ENCODE measurements at regions not wholly inside any gene's neighbourhood (a gene's known extent, or its start where the extent isn't known, plus 50 kb on each side); places are given as distances from the start of the nearest gene placed in this dataset.
A peak's percentile ranks its signal among the peaks of the same experiment; 100 is the strongest.

GRCh38 chr12:13463189-13463588 is 266.7 kb downstream of the EMP1 start:
- DNase-seq = no peak
- TF ChIP-seq GATA1 (IDR thresholded peaks at IDR 0.05; ENCODE audit: low read depth, low read length) (no peak), POLR2A (IDR thresholded peaks at IDR 0.05; ENCODE audit: low read length) (no peak)

- TF ChIP-seq GATA1 (IDR thresholded peaks at IDR 0.05; ENCODE audit: low read depth, low read length) (no peak), POLR2A (IDR thresholded peaks at IDR 0.05; ENCODE audit: low read length) (no peak)
- no peak for DNase-seq
Measured at GRCh38 chr12:13462450-13462849, 265.9 kb downstream of the EMP1 start.

- DNase-seq = no peak
- TF ChIP-seq GATA1 (IDR thresholded peaks at IDR 0.05; ENCODE audit: low read depth, low read length) (no peak), POLR2A (IDR thresholded peaks at IDR 0.05; ENCODE audit: low read length) (no peak)
Measured at GRCh38 chr12:13455778-13456144, 259.2 kb downstream of the EMP1 start.

GRCh38 chr12:13454991-13455777 is 258.7 kb downstream of the EMP1 start:
- TF ChIP-seq GATA1 (IDR thresholded peaks at IDR 0.05; ENCODE audit: low read depth, low read length) (no peak), POLR2A (IDR thresholded peaks at IDR 0.05; ENCODE audit: low read length) (no peak)
- no peak for DNase-seq

GRCh38 chr12:13452955-13453570 is 256.5 kb downstream of the EMP1 start:
- DNase-seq = no peak
- TF ChIP-seq GATA1 (IDR thresholded peaks at IDR 0.05; ENCODE audit: low read depth, low read length) (no peak), POLR2A (IDR thresholded peaks at IDR 0.05; ENCODE audit: low read length) (no peak)

GRCh38 chr12:13451776-13452175 is 255.2 kb downstream of the EMP1 start:
- DNase-seq = no peak
- TF ChIP-seq POLR2A (IDR thresholded peaks at IDR 0.05; ENCODE audit: low read length) = no peak

- DNase-seq = no peak
- no peak for TF ChIP-seq GATA1 (IDR thresholded peaks at IDR 0.05; ENCODE audit: low read depth, low read length)
- TF ChIP-seq POLR2A (IDR thresholded peaks at IDR 0.05; ENCODE audit: low read length) = no peak
Measured at GRCh38 chr12:13450231-13451080, 253.9 kb downstream of the EMP1 start.

GRCh38 chr12:13444076-13444475 is 247.6 kb downstream of the EMP1 start:
- no peak for TF ChIP-seq POLR2A (IDR thresholded peaks at IDR 0.05; ENCODE audit: low read length)
- TF ChIP-seq GATA1 (IDR thresholded peaks at IDR 0.05; ENCODE audit: low read depth, low read length) = no peak
- no peak for DNase-seq

- TF ChIP-seq GATA1 (IDR thresholded peaks at IDR 0.05; ENCODE audit: low read depth, low read length) (no peak), POLR2A (IDR thresholded peaks at IDR 0.05; ENCODE audit: low read length) (no peak)
- DNase-seq = no peak
Measured at GRCh38 chr12:13443498-13443897, 247.0 kb downstream of the EMP1 start.

- no peak for DNase-seq
- TF ChIP-seq POLR2A (IDR thresholded peaks at IDR 0.05; ENCODE audit: low read length) (no peak), GATA1 (IDR thresholded peaks at IDR 0.05; ENCODE audit: low read depth, low read length) (no peak)
Measured at GRCh38 chr12:13443028-13443427, 246.5 kb downstream of the EMP1 start.

GRCh38 chr12:13442457-13442856 is 245.9 kb downstream of the EMP1 start:
- DNase-seq = no peak
- TF ChIP-seq GATA1 (IDR thresholded peaks at IDR 0.05; ENCODE audit: low read depth, low read length) = no peak
- TF ChIP-seq POLR2A (IDR thresholded peaks at IDR 0.05; ENCODE audit: low read length) = no peak

- DNase-seq = no peak
- no peak for TF ChIP-seq POLR2A (IDR thresholded peaks at IDR 0.05; ENCODE audit: low read length)
- TF ChIP-seq GATA1 (IDR thresholded peaks at IDR 0.05; ENCODE audit: low read depth, low read length) = no peak
Measured at GRCh38 chr12:13440844-13441243, 244.3 kb downstream of the EMP1 start.

GRCh38 chr12:13437541-13437940 is 241.0 kb downstream of the EMP1 start:
- DNase-seq = no peak
- TF ChIP-seq POLR2A (IDR thresholded peaks at IDR 0.05; ENCODE audit: low read length) (no peak), GATA1 (IDR thresholded peaks at IDR 0.05; ENCODE audit: low read depth, low read length) (no peak)

GRCh38 chr12:13436696-13437391 is 240.3 kb downstream of the EMP1 start:
- TF ChIP-seq GATA1 (IDR thresholded peaks at IDR 0.05; ENCODE audit: low read depth, low read length) (no peak), POLR2A (IDR thresholded peaks at IDR 0.05; ENCODE audit: low read length) (no peak)

More at GRCh38 chr12:13436696-13437391, 240.3 kb downstream of the EMP1 start:
- peak; percentile 18 to 42 for DNase-seq

All from erythroblast (primary cell).